K562 (cell line): ENCODE measurements at regions not wholly inside any gene's neighbourhood (a gene's known extent, or its start where the extent isn't known, plus 50 kb on each side); places are given as distances from the start of the nearest gene placed in this dataset.

Experiments used
- CREM ChIP-seq: IDR thresholded peaks from 2 replicates; pipeline ENCODE4 v1.6.1; 2014; ENCODE audit warnings: antibody characterized with exemption, low read depth
- MTA3 ChIP-seq: fragments of 450-650 bp; formaldehyde crosslinking; IDR thresholded peaks from 2 replicates; pipeline ENCODE4 v1.6.1; 2017; ENCODE audit warnings: mild to moderate bottlenecking, borderline replicate concordance
- NR4A1 ChIP-seq, 2 experiments: fragments of 250-450 bp in 1 of 2; fragments of 450-650 bp in 1 of 2; sonication (Bioruptor Pico) in 1 of 2; IDR thresholded peaks; 2 replicates each; pipeline versions ENCODE4 v1.4.0 to v1.6.1; 2016 to 2020; ENCODE audit warnings: mild to moderate bottlenecking in 2 of 2, missing compliant biosample characterization in 1 of 2, missing genetic modification characterization in 1 of 2, moderate library complexity in 1 of 2
- POLR2AphosphoS5 ChIP-seq: IDR thresholded peaks from 2 replicates; pipeline ENCODE4 v1.6.1; 2011; ENCODE audit warnings: mild to moderate bottlenecking, low read depth, low read length, moderate library complexity; ENCODE audit not compliant: control insufficient read depth, insufficient read depth
- ZNF707 ChIP-seq: fragments of 250-450 bp; sonication (Bioruptor Pico); conservative IDR thresholded peaks from 2 replicates; pipeline ENCODE4 v1.8.0; 2022; ENCODE audit warnings: inconsistent platforms, mild to moderate bottlenecking, moderate library complexity

- no peak for TF ChIP-seq NR4A1 (CRISPR knock-in tag; IDR thresholded peaks at IDR 0.05)
- TF ChIP-seq NR4A1 (tag; IDR thresholded peaks at IDR 0.05), result no peak
- no peak for TF ChIP-seq POLR2AphosphoS5
- no peak for TF ChIP-seq CREM
- TF ChIP-seq MTA3, result no peak
- no peak for TF ChIP-seq ZNF707 (CRISPR knock-in tag)
Observed at GRCh38 chr10:21082206-21082605, 185.1 kb upstream of the NEBL start.
